DMS 273 treated with DMSO at 0.1 percent for 48 hours (cell line): ENCODE measurements at regions not wholly inside any gene's neighbourhood (a gene's known extent, or its start where the extent isn't known, plus 50 kb on each side); places are given as distances from the start of the nearest gene placed in this dataset.

Experiments
- DNase-seq: peaks from one replicate; lab custom pipeline; 2025; lab: John Stamatoyannopoulos, UW

DNA sequence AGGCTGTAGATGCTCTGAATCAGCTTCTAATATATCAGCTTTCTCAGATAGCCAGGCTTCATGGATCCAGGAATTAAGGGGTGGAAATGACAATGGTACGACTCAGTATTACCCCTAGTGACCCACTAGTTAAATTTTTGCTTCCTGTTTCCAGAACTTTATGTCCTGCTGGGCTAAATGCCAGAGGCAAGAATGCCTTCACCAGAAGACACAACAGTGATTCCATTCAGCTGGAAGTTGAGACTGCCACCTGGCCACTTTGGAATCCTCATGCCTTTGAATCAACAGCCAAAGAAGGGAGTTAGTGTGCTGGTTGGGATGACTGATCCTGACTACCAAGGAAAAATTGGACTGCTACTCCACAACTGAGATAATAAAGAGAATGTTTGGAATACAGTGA lies 239.1 kb downstream of the ASXL3 start:
- DNase-seq = no peak

DNA sequence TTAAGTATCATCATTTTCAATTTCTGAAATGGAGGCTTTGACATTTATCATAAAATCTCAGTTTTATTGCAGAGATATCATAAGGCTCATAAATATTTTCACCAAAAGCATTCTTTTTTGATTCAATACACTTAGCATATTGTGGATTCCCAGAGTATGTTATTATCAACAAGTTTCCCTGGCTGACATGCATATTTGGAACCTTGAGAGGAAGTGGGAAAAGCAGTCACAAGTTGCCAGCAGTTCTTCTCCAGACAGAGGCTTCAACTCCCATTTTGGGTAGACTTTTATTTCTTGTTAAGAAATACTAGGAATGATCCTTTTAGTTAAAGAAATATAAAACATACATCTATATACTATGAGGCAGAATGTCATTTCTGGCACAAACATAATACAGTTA lies 236.5 kb downstream of the ASXL3 start:
- DNase-seq = no peak

DNA sequence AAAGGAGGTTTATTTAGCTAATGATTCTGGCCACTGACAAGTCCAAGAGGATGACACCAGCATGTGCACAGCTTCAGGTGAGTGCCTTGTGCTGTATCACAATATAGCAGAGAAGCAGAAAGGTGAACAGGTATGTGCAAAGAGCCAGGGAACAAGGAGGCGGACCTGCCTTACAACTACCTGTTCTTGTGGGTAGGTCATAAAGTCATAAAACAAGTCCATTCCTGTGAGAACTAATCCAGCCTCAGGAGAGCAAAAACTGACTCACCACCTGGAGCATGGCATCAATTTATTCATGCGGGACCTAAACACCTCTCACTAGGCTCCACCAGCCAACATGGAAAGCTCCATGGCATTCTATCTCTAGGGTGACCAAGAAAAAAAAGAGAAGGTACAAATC lies 234.2 kb downstream of the ASXL3 start:
- DNase-seq = no peak

GRCh38 chr18:33805592-33805991 lies 227.6 kb downstream of the ASXL3 start:
- no peak for DNase-seq

GRCh38 chr18:33804258-33804657 lies 226.2 kb downstream of the ASXL3 start:
- no peak for DNase-seq

- no peak for DNase-seq
These were observed 225.6 kb downstream of the ASXL3 start for GRCh38 chr18:33803636-33804035.

GRCh38 chr18:33802955-33803354 lies 224.9 kb downstream of the ASXL3 start:
- DNase-seq = no peak
